Neuron (in vitro differentiated cells): ENCODE measurements at regions not wholly inside any gene's neighbourhood (a gene's known extent, or its start where the extent isn't known, plus 50 kb on each side); places are given as distances from the start of the nearest gene placed in this dataset.

ENCODE experiments used
- H2AFZ ChIP-seq: one replicate; pipeline ENCODE4 v1.6.1; 2013; ENCODE audit warnings: low read depth, mild to moderate bottlenecking, inconsistent platforms, low read length, moderate library complexity
- H3K27me3 ChIP-seq: one replicate; pipeline ENCODE4 v1.6.1; 2013; ENCODE audit warnings: low read length; ENCODE audit not compliant: insufficient read depth
- H3K36me3 ChIP-seq: one replicate; pipeline ENCODE4 v1.6.1; 2013; ENCODE audit warnings: low read length; ENCODE audit not compliant: insufficient read depth
- H3K4me1 ChIP-seq: one replicate; pipeline ENCODE4 v1.6.1; 2013; ENCODE audit warnings: low read length; ENCODE audit not compliant: insufficient read depth
- H3K4me3 ChIP-seq: 2 replicates; pipeline ENCODE4 v1.5.1; 2013; ENCODE audit warnings: mild to moderate bottlenecking, low read length, moderate library complexity
- H3K9me3 ChIP-seq: one replicate; pipeline ENCODE4 v1.6.1; 2013; ENCODE audit warnings: low read length

DNA sequence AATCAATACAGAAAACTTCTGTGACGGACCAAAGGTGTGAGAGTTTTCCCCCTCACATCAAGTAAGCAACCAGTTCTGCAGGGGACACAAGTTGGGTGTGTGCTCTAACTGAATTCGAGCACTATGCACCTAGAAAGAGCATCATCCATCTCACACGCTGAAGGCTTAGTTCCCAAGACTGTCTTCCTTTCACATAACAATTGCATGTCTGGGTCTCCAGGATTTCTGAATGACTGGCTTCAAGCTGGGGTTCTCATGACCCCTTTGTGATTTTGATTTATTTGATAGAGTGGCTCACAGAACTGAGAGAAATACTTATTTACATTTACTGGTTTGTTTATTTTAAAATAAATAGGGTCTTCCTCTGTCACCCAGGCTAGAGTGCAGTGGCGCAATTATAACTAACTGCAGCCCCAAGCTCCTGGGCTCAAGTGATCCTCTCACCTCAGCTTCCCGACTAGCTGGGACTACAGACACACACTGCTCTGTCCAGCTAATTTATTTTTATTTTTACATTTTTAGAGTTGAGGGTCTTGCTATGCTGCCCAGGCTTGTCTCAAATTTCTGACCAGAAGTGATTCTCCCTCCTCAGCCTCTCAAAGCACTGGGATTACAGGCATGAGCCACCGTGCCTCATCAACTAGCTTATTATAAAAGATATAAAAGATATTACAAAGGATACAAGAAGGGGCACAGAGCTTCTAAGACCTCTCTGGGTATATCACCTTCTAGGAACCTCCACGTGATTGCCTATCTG, 316.7 kb upstream of the CDH12 start:
- Histone ChIP-seq H2AFZ (no peak overlapping the region), H3K9me3 (no peaks in the 10 kb centered on the region), H3K4me3 (no peak overlapping the region), H3K4me1 (no peaks in the 10 kb centered on the region), H3K36me3 (no peaks in the 10 kb centered on the region), H3K27me3 (no peaks in the 10 kb centered on the region)

DNA sequence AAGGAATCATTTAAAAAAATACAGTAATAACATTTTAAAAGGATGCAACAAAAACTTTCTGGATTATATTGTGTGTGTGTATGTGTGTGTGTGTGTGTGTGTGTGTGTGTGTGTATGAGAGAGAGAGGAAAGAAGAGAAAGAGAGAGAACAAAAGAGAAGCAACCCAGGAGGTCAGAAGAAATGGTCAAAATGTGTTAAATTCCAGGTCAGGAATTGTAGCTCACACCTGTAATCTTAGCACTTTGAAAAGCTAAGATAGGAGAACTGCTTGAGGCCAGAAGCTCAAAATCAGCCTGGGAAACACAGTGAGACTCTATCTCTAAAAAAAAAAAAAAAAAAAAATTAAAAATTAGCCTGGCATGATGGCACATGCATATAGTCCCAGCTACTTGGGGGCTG, 311.8 kb upstream of the CDH12 start:
- Histone ChIP-seq H3K9me3 (no peaks in the 10 kb centered on the region), H3K4me3 (no peak overlapping the region), H3K27me3 (no peaks in the 10 kb centered on the region), H3K36me3 (no peaks in the 10 kb centered on the region), H3K4me1 (no peaks in the 10 kb centered on the region), H2AFZ (no peak overlapping the region)

- no peaks in the 10 kb centered on the region for H3K36me3 ChIP-seq
- H3K4me3 ChIP-seq, result no peak overlapping the region
- H3K4me1 ChIP-seq, result no peaks in the 10 kb centered on the region
- no peaks in the 10 kb centered on the region for H3K27me3 ChIP-seq
- no peaks in the 10 kb centered on the region for H3K9me3 ChIP-seq
- no peak overlapping the region for H2AFZ ChIP-seq
These were observed 305.0 kb upstream of the CDH12 start for GRCh38 chr5:23158179-23158578.

GRCh38 chr5:23157716-23158115, 304.6 kb upstream of the CDH12 start:
- H3K4me3 ChIP-seq, result no peak overlapping the region
- no peak overlapping the region for H2AFZ ChIP-seq

DNA sequence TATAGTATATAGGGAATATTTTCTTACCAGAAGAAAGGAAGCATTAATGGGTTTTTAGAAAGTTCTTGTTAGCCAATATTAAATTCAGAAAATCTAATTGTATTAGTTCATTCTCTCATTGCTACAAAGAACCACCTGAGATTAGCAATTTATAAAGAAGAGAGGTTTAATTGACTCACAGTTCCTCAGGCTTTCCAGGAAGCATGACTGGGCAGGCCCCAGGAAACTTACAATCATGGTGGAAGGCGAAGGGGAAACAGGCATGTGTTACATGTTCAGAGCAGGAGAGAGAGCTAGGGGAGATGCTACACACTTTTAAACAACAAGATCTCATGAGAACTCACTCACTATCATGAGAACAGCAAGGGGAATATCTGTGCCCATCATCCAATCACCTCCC, 304.0 kb upstream of the CDH12 start:
- H3K9me3 ChIP-seq, result no peaks in the 10 kb centered on the region
- no peaks in the 10 kb centered on the region for H3K36me3 ChIP-seq
- H3K27me3 ChIP-seq, result no peaks in the 10 kb centered on the region
- no peak overlapping the region for H3K4me3 ChIP-seq
- H3K4me1 ChIP-seq, result no peaks in the 10 kb centered on the region
- no peak overlapping the region for H2AFZ ChIP-seq

More at GRCh38 chr5:23157716-23158115, 304.6 kb upstream of the CDH12 start:
- Histone ChIP-seq H3K4me1 (no peaks in the 10 kb centered on the region), H3K27me3 (no peaks in the 10 kb centered on the region), H3K36me3 (no peaks in the 10 kb centered on the region), H3K9me3 (no peaks in the 10 kb centered on the region)

GRCh38 chr5:23147625-23148024, 294.5 kb upstream of the CDH12 start:
- Histone ChIP-seq H3K4me1 (no peaks in the 10 kb centered on the region), H2AFZ (no peak overlapping the region), H3K36me3 (no peaks in the 10 kb centered on the region), H3K27me3 (no peaks in the 10 kb centered on the region), H3K4me3 (no peak overlapping the region), H3K9me3 (no peaks in the 10 kb centered on the region)

DNA sequence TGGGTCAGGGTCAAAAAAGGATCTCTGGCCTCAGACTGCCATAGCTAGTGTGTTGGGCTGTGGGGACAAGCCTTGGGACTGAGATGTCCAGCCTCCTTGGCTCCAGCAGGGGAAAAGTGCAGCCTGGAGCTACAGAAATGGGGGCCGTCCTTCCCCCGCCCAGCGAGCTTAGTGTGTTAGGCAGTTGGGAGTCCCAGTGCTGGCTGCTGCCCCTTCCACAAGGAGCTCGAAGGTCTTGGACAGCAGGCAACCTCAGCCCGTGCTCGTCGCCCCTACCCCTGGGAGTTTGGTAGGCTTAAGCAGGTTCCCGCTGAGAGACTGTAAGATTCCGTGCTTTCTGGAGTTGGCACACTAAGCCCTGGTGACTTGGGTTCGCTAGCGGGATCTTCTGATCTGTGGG, 293.0 kb upstream of the CDH12 start:
- no peaks in the 10 kb centered on the region for H3K4me1 ChIP-seq
- H3K27me3 ChIP-seq, result no peaks in the 10 kb centered on the region
- H3K4me3 ChIP-seq, result no peak overlapping the region
- H3K9me3 ChIP-seq, result no peaks in the 10 kb centered on the region
- no peaks in the 10 kb centered on the region for H3K36me3 ChIP-seq
- no peak overlapping the region for H2AFZ ChIP-seq

DNA sequence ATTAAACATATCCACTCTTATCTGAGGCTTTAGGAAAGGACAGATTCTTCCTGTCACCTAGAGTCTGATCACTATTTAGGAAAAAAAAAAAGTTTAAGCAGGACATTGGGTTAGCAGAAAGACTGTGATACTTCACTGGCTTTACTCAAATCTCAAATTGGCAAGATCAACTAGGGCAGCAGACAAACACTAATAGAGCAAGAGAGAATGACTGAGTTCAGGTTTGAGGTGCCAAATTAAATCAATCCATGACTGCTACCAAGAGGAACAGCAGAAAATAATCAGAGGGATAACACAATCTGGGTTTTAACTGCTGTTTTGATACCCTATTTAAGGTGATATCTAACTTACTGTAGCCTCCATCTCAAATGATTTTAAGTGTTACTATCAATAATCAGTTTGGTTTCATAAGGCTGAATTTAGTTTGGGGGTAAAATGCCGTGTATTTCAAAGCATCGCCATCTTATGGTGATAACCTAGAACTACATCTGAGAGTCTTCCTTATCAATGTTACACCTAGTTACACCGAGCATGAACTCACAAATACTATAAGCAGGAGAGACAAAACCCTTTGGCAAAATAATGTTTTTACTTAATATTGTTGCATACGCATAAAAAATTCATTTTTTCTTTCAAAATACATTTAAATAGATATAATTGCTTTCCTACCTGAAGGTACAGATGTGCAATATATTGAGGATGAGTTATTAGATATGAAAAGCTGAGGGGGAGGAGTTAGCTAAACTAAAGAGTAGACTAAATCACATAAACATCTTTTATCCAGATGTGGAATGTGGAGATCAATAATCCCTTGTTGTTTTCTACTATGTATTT, 286.4 kb upstream of the CDH12 start:
- Histone ChIP-seq H3K9me3 (no peaks in the 10 kb centered on the region), H3K27me3 (no peaks in the 10 kb centered on the region), H3K4me1 (no peaks in the 10 kb centered on the region), H3K4me3 (no peak overlapping the region), H2AFZ (no peak overlapping the region), H3K36me3 (no peaks in the 10 kb centered on the region)

DNA sequence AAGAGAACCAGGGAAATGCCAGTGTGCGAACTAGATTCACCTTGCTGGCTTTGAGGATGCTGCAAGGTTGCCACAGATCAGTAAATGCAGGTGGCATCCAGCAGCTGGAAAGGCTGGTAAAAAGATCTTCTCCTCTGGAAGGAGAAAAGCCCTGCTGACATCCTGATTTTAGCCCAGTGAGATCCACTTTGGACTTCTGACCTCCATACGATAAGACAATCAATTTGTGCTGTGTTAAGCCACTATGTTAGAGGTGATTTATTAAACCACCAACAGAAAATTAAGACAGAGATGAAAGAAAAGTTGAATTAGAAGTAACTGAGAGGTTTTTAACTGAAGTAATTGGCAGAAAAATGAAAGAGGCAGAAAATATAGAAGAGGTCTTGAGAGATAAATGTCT, 283.8 kb upstream of the CDH12 start:
- no peak overlapping the region for H2AFZ ChIP-seq
- no peaks in the 10 kb centered on the region for H3K36me3 ChIP-seq
- H3K27me3 ChIP-seq, result no peaks in the 10 kb centered on the region

DNA sequence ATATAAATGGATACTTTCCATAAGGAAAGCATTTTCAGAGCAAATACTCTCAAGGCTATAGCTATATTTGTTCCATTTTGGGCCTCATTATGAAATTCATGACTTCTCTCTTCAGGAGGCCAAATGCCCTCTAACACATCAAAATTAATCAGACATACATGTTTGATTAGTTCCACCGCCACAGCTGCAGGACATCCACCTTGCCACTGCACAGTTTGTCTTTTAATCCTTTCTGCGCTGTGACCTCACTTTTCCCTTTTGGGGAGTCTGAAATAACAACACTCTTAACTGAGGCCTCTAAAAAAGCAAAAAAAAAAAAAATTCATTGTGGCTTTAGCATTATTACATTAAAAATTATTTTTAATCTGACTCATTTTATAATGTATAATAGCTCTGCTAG, 279.1 kb upstream of the CDH12 start:
- H3K4me1 ChIP-seq, result no peaks in the 10 kb centered on the region
- no peaks in the 10 kb centered on the region for H3K36me3 ChIP-seq
- no peak overlapping the region for H3K4me3 ChIP-seq
- no peak overlapping the region for H2AFZ ChIP-seq
- H3K27me3 ChIP-seq, result no peaks in the 10 kb centered on the region
- no peaks in the 10 kb centered on the region for H3K9me3 ChIP-seq

More for the DNA sequence above, 283.8 kb upstream of the CDH12 start:
- H3K9me3 ChIP-seq, result no peaks in the 10 kb centered on the region
- no peaks in the 10 kb centered on the region for H3K4me1 ChIP-seq
- H3K4me3 ChIP-seq, result no peak overlapping the region

DNA sequence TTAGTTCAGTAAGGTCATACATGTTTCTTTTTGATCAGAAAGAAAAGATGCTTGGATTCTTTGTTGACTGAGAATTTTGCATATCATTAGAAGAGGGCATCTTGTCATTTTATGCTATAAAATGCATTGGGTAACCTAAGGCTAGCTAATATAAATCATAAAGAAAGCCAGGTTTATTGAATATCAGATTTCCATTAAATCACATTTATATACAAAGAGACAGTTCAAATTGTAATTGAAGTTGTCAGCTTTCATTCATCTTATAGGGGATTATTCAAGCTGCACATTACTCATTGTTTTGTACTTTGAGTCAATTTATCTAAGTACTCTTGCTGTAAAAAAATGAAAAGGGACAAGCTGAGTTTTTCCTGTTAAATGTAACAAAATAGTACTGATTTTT, 259.1 kb upstream of the CDH12 start:
- peaks cover 2% of the 10 kb centered on the region for H3K4me1 ChIP-seq
- no peaks in the 10 kb centered on the region for H3K36me3 ChIP-seq
- H2AFZ ChIP-seq, result no peak overlapping the region
- no peaks in the 10 kb centered on the region for H3K27me3 ChIP-seq
- H3K4me3 ChIP-seq, result no peak overlapping the region
- H3K9me3 ChIP-seq, result no peaks in the 10 kb centered on the region

DNA sequence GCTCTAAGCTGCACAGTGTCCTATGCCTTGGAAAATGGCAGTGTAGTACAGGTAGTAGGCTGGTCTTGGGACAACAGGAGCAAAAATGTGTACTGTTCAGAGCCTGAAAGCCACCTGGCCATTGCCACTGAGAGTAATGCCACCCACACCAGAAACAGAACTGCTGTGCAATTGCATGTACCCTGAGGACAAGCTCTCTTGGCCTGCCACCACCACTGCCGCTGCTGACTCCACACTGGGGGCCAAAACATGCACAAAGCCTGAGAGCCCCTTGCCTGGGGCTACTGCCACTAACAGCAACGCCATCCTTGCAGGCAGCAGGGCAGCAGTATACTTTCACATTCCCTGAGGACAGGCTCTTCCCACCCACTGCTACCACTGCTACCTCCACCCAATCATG, 251.9 kb upstream of the CDH12 start:
- H3K4me1 ChIP-seq, result no peaks in the 10 kb centered on the region
- no peak overlapping the region for H2AFZ ChIP-seq
- H3K27me3 ChIP-seq, result no peaks in the 10 kb centered on the region
- no peaks in the 10 kb centered on the region for H3K36me3 ChIP-seq
- H3K4me3 ChIP-seq, result no peak overlapping the region
- no peaks in the 10 kb centered on the region for H3K9me3 ChIP-seq

DNA sequence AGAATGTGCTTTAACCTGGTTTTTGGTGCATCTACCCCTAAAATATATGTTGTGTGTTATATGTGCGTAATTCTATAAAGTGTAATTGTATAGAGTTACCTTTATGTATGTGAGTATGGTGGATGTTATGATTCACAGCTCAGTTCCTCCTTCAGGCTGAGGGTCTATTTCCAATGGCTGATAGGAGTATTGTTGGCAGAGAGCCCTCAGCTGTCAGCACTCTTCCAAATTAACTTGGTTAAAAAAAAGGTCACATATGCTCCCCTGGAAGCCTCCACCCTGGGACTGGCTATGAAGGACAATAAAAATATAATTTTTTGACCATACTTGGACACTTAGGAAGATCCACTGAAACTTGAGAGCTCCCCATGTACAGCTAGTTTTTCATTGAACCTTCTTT, 250.4 kb upstream of the CDH12 start:
- no peaks in the 10 kb centered on the region for H3K4me1 ChIP-seq
- no peaks in the 10 kb centered on the region for H3K9me3 ChIP-seq
- H3K4me3 ChIP-seq, result no peak overlapping the region
- no peaks in the 10 kb centered on the region for H3K36me3 ChIP-seq
- no peaks in the 10 kb centered on the region for H3K27me3 ChIP-seq
- H2AFZ ChIP-seq, result no peak overlapping the region
